ENCODE measurements at regions not wholly inside any gene's neighbourhood (a gene's known extent, or its start where the extent isn't known, plus 50 kb on each side); places are given as distances from the start of the nearest gene placed in this dataset.
"Not testable (repeated sequence)": the region's sequence is repeated elsewhere in the genome, so short reads cannot be mapped to it uniquely, and the experiment has no call there.

DNA sequence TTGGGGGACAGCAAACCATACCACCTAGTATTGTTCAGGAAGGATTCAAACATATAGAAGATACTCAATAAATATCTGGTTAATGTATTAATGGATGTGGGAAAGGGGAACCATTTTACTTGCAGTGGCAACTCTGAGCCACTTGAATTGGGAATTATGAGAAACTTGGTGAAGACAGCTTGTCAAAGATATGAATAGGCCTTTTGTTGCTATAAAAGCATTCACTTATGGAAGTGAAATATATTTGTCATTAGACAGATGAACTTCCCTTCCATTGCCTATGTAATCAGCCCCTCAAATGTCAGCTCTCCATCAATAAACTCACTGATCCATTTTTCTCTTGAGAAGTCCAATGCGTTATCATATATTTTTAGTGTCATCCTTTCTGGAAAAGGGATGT is 56.1 kb downstream of the GPR85 start:
- DNase-seq (ENCODE audit: low read depth), result no peak
- no peak overlapping the region for H3K4me3 ChIP-seq (ENCODE audit: low read depth, low read length)
- TF ChIP-seq, protein P1, sequence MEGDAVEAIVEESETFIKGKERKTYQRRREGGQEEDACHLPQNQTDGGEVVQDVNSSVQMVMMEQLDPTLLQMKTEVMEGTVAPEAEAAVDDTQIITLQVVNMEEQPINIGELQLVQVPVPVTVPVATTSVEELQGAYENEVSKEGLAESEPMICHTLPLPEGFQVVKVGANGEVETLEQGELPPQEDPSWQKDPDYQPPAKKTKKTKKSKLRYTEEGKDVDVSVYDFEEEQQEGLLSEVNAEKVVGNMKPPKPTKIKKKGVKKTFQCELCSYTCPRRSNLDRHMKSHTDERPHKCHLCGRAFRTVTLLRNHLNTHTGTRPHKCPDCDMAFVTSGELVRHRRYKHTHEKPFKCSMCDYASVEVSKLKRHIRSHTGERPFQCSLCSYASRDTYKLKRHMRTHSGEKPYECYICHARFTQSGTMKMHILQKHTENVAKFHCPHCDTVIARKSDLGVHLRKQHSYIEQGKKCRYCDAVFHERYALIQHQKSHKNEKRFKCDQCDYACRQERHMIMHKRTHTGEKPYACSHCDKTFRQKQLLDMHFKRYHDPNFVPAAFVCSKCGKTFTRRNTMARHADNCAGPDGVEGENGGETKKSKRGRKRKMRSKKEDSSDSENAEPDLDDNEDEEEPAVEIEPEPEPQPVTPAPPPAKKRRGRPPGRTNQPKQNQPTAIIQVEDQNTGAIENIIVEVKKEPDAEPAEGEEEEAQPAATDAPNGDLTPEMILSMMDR (IDR thresholded peaks at IDR 0.05; ENCODE audit: control insufficient read depth, extremely low read depth, insufficient read depth), result no peak

DNA sequence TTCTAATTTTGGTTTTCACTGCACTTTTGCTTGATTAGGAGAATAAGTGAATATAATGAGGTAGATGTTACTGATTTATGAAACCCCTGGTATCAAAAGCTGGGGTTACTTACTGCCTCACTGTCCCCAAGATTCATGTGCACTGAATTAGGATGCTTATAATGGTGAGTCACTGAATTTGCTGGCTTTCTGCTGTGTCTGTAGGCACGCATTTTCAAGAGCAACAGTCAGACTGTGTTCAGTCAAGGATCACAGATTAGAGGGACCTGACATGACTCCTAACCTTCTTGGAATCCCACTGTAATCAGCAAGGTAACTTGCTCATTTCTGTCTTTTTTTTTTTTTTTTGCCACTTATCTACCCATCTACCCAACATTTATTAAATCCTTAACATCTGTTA is 59.7 kb downstream of the GPR85 start:
- no peak for DNase-seq (ENCODE audit: low read depth)
- TF ChIP-seq, protein P1 (IDR thresholded peaks at IDR 0.05; ENCODE audit: control insufficient read depth, extremely low read depth, insufficient read depth), result no peak
- no peak overlapping the region for H3K4me3 ChIP-seq (ENCODE audit: low read depth, low read length)

DNA sequence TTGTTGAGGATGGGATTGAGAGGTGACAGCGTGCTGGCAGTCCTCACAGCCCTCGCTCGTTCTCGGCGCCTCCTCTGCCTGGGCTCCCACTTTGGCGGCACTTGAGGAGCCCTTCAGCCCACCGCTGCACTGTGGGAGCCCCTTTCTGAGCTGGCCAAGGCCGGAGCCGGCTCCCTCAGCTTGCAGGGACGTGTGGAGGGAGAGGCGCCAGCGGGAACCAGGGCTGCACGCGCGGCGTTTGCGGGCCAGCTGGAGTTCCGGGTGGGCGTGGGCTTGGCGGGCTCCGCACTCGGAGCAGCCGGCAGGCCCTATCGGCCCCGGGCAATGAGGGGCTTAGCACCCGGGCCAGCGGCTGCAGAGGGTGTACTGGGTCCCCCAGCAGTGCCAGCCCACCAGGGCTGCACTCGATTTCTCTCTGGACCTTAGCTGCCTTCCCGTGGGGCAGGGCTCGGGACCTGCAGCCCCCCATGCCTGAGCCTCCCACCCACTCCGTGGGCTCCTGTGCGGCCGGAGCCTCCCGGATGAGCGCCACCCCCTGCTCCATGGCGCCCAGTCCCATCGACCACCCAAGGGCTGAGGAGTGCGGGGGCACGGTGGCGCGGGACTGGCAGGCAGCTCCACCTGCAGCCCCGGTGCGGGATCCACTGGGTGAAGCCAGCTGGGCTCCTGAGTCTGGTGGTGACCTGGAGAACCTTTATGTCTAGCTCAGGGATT is 69.3 kb downstream of the GPR85 start:
- DNase-seq (ENCODE audit: low read depth); H3K4me3 ChIP-seq (ENCODE audit: low read depth, low read length): not testable (repeated sequence)

DNA sequence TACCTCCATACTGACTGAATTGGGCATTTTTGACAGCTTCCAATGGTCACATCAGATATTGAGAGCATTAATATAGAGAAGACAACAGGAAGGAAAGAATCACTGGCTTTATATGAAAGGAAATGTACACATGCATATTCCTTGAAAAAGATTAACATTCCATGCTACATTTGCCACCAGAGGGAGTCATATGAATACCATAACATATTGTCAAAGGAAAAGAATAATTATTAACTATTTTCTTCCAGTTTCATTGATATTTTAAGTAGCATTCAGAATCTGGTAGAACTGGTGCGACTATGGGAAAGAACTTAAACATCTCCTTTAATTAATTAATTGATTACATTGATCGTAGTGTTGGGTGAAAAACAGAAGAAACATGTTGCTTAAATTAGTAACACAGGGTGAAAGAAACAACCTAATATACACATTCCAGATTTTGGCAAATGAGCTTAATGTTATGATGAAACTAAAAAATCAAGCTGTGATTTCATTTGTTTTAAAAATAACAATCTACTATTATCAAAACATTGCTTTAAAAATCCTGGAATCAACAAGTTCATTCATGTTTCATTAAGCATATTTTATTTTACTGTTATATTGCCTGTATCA is 71.5 kb downstream of the GPR85 start:
- peak; percentile 27 for DNase-seq (ENCODE audit: low read depth)
- TF ChIP-seq, protein P1 (IDR thresholded peaks at IDR 0.05; ENCODE audit: control insufficient read depth, extremely low read depth, insufficient read depth), result peak; percentile 68
- no peak overlapping the region for H3K4me3 ChIP-seq (ENCODE audit: low read depth, low read length)

DNA sequence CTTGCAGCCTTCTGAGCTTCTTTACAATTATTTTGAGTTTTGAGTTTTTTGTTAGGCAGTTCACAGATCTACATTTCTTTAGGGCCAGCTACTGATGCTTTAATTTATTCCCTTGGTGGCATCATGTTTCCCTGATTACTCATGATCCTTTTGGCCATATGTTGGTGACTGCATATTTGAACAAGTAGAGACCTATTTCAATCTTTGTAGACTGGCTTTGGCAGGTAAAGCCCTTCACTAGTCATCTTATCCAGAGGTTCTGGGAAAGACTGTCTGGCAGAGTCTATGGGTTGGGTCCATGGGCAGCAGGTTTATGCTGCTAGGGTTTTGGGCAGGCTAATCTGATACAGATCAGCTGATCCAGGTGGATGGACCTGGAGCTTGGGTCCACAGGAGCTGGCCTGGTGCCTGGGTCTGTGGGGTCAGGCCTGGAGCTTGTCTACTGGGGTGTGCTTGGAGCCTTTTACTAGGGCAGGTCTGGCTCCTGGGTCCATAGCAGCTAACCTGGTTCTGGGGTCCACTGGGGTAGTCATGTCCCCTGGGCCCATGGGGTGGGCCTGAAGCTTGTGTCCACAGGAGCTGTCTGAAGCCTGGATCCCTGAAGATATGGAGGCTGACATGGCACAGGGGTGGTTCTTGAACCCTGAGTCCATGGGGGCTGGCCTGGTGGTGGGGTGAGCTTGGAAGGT is 72.7 kb downstream of the GPR85 start:
- H3K4me3 ChIP-seq (ENCODE audit: low read depth, low read length), result no peak overlapping the region
- TF ChIP-seq, protein P1 (IDR thresholded peaks at IDR 0.05; ENCODE audit: control insufficient read depth, extremely low read depth, insufficient read depth), result no peak
- no peak for DNase-seq (ENCODE audit: low read depth)

DNA sequence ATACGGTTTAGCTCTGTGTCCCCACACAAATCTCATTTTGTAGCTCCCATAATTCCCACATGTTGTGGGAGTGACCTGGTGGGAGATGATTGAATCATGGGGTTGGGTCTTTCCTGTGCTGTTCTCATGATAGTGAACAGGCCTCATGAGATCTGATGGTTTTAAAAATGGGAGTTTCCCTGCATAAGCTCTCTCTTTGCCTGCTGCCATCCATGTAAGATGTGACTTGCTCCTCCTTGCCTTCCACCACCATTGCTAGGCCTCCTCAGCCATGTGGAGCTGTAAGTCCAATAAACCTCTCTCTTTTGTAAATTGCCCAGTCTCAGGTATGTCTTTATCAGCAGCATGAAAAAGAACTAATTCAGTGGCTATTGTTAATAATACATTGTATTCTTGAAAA is 73.8 kb downstream of the GPR85 start:
- not testable (repeated sequence) for H3K4me3 ChIP-seq (ENCODE audit: low read depth, low read length); DNase-seq (ENCODE audit: low read depth)

DNA sequence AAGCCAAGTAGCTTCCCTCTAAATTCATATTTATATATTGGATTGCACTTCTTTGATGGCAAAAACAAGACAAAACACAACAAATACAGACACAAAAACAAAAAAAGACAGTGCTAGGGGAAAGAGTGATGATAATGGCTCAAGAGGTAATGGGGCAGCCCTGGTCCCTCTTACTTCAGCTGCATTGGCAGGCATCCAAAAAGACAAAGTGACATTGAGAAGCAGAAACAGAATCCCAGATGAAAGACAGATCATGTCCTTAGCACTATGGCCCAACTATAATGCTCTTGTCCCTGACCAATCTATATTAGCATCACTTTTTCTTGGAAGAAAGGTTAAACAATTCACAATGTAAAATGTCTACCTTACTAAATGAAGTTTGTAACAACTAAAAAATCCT is 76.2 kb downstream of the GPR85 start:
- TF ChIP-seq, protein P1 (IDR thresholded peaks at IDR 0.05; ENCODE audit: control insufficient read depth, extremely low read depth, insufficient read depth), result no peak
- no peak for DNase-seq (ENCODE audit: low read depth)

DNA sequence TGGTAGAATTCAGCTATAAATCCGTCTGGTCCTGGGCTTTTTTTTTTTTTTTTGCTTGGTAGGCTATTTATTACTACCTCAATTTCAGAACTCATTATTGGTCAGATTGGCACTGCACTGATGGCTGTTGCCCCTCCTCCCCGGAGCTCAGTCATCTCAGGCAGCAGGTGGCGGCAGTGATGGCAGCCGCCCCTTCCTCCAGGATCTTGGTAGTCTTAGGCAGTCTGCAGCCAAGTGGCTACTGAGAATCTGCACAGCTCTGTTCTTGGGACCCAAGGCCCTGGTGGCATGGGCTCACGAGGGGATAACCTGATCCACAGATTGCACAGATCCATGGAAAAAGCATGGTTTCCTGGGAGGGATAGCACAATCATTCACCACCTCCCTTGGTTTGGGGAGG is 77.9 kb downstream of the GPR85 start:
- H3K4me3 ChIP-seq (ENCODE audit: low read depth, low read length), result no peak overlapping the region
- TF ChIP-seq, protein P1 (IDR thresholded peaks at IDR 0.05; ENCODE audit: control insufficient read depth, extremely low read depth, insufficient read depth), result no peak
- DNase-seq (ENCODE audit: low read depth), result no peak

More for the DNA sequence above, 76.2 kb downstream of the GPR85 start:
- H3K4me3 ChIP-seq (ENCODE audit: low read depth, low read length), result no peak overlapping the region
